Natural killer cell (primary cell): ENCODE measurements at regions not wholly inside any gene's neighbourhood (a gene's known extent, or its start where the extent isn't known, plus 50 kb on each side); places are given as distances from the start of the nearest gene placed in this dataset.
A peak's percentile ranks its signal among the peaks of the same experiment; 100 is the strongest.
"Not testable (repeated sequence)": the region's sequence is repeated elsewhere in the genome, so short reads cannot be mapped to it uniquely, and the experiment has no call there.

Experiments used
- ATAC-seq, 3 donors: fragments of 150-1000 bp in 2 of 3; fragments of 200-7000 bp in 1 of 3; cut with Tn5 transposase; 1 replicate in 1 of 3; 2 replicates in 2 of 3; pipeline ENCODE4 v1.10.0; 2021; ENCODE audit warnings: mild to moderate bottlenecking in 2 of 3, moderate library complexity in 2 of 3
- DNase-seq, 2 donors: peaks; one replicate each; pipeline versions ENCODE4 v3.0.0 to v3.0.0-alpha.2; 2013 to 2021; ENCODE audit warnings: mixed read lengths in 1 of 2
- H3K27ac ChIP-seq: one replicate; pipeline ENCODE4 v1.5.1; 2013; ENCODE audit warnings: mild to moderate bottlenecking, low read length
- H3K27me3 ChIP-seq: one replicate; pipeline ENCODE4 v1.6.1; 2013; ENCODE audit warnings: low read length; ENCODE audit not compliant: control insufficient read depth, insufficient read depth
- H3K36me3 ChIP-seq: one replicate; pipeline ENCODE4 v1.6.1; 2013; ENCODE audit warnings: low read length; ENCODE audit not compliant: control insufficient read depth, insufficient read depth
- H3K4me1 ChIP-seq: one replicate; pipeline ENCODE4 v1.6.1; 2013; ENCODE audit warnings: low read length; ENCODE audit not compliant: control insufficient read depth, insufficient read depth
- H3K4me3 ChIP-seq: one replicate; pipeline ENCODE4 v1.5.1; 2013; ENCODE audit warnings: low read length
- H3K9me3 ChIP-seq: one replicate; pipeline ENCODE4 v1.6.1; 2013; ENCODE audit warnings: low read length; ENCODE audit not compliant: control insufficient read depth, insufficient read depth
- H3K27ac Mint-ChIP-seq, 2 donors: one replicate each; pipeline ENCODE4 v1.8.0; 2022; ENCODE audit warnings: mild to moderate bottlenecking in 2 of 2, mixed read lengths in 2 of 2, moderate library complexity in 1 of 2
- H3K27me3 Mint-ChIP-seq, 2 donors: one replicate each; pipeline ENCODE4 v1.8.0; 2022; ENCODE audit warnings: low read depth in 2 of 2, mixed read lengths in 2 of 2
- H3K36me3 Mint-ChIP-seq: one replicate; pipeline ENCODE4 v1.8.0; 2022; ENCODE audit warnings: mixed read lengths
- H3K4me1 Mint-ChIP-seq, 2 donors: one replicate each; pipeline ENCODE4 v1.8.0; 2022; ENCODE audit warnings: mixed read lengths in 2 of 2
- H3K4me3 Mint-ChIP-seq: one replicate; pipeline ENCODE4 v1.8.0; 2022; ENCODE audit warnings: mild to moderate bottlenecking, moderate library complexity, mixed read lengths
- H3K9me3 Mint-ChIP-seq, 2 donors: one replicate each; pipeline ENCODE4 v1.8.0; 2022; ENCODE audit warnings: mixed read lengths in 2 of 2
- WGBS: methylation state at CpG from one replicate; pipeline ENCODE4 v1.1.7; 2013; ENCODE audit warnings: missing lambda C conversion rate; ENCODE audit not compliant: insufficient coverage; 5-methylcytosine and 5-hydroxymethylcytosine counted together
- intact Hi-C: fragments of 100-400 bp; cut with micrococcal nuclease; formaldehyde crosslinking; loops from one replicate; pipeline ENCODE4 v1.14.2; 2022
- TF ChIP-seq, protein P1 (sequence below): fragments of 200-600 bp; IDR thresholded peaks from one replicate; pipeline ENCODE4 v1.8.0; 2022; ENCODE audit warnings: antibody characterized with exemption

DNA sequence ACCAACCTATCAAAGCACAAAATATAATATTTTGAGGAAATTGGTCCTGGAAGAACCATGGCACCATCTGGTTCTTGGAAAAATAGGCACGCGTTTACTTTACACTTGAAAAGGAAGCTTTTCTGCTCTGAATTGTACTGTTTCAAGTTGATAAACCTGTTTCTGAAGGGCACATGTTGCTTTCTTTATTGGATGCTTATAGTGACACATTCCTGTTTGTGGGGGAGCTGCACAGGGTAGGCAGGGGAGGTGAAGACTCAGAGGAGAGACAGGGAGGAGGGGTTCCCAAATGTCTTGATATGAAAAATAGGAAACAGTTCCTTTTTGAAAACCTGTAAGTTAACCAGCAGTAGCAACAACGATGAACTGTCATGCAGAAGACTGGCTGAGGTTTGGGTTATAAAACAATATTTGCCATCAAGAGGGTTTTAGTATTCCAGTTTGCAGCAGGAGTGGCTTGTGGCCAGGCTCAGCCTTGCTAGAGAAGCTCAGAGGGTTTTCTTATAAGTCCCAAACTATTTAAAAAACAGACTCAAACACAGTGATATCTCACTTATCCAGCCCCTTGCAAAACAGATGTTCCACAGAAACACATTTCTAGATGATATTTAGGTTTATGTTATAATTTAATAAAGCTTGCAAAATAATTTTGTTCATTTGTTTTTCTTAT is 127.0 kb upstream of the MROH9 start:
- Histone ChIP-seq H3K4me1 (no peaks in the 10 kb centered on the region), H3K27ac (no peak overlapping the region), H3K36me3 (no peaks in the 10 kb centered on the region), H3K4me3 (no peak overlapping the region), H3K9me3 (no peaks in the 10 kb centered on the region), H3K27me3 (no peaks in the 10 kb centered on the region)
- no peaks in the 10 kb centered on the region for H3K36me3 Mint-ChIP-seq
- H3K4me1 Mint-ChIP-seq = no peaks in the 10 kb centered on the region
- no peak overlapping the region for H3K4me3 Mint-ChIP-seq
- WGBS = 79% methylated on average over 3 of the region's 3 CpGs
- no peak overlapping the region for H3K27ac Mint-ChIP-seq
- TF ChIP-seq, protein P1, sequence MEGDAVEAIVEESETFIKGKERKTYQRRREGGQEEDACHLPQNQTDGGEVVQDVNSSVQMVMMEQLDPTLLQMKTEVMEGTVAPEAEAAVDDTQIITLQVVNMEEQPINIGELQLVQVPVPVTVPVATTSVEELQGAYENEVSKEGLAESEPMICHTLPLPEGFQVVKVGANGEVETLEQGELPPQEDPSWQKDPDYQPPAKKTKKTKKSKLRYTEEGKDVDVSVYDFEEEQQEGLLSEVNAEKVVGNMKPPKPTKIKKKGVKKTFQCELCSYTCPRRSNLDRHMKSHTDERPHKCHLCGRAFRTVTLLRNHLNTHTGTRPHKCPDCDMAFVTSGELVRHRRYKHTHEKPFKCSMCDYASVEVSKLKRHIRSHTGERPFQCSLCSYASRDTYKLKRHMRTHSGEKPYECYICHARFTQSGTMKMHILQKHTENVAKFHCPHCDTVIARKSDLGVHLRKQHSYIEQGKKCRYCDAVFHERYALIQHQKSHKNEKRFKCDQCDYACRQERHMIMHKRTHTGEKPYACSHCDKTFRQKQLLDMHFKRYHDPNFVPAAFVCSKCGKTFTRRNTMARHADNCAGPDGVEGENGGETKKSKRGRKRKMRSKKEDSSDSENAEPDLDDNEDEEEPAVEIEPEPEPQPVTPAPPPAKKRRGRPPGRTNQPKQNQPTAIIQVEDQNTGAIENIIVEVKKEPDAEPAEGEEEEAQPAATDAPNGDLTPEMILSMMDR = no peak
- ATAC-seq (no peak), DNase-seq (no peak)
- intact Hi-C loops = no loop called here
- H3K9me3 Mint-ChIP-seq = peaks cover 4 to 5% of the 10 kb centered on the region in 2 donors
- no peaks in the 10 kb centered on the region for H3K27me3 Mint-ChIP-seq

- ATAC-seq, H3K4me3 Mint-ChIP-seq, H3K9me3 ChIP-seq, H3K9me3 Mint-ChIP-seq, intact Hi-C loops, H3K4me1 ChIP-seq, DNase-seq, H3K36me3 Mint-ChIP-seq, H3K4me1 Mint-ChIP-seq, H3K27me3 Mint-ChIP-seq, H3K36me3 ChIP-seq, H3K27me3 ChIP-seq, H3K27ac ChIP-seq, H3K27ac Mint-ChIP-seq, H3K4me3 ChIP-seq: not testable (repeated sequence)
- WGBS = 86% methylated on average over 7 of the region's 7 CpGs
Measured at GRCh38 chr1:170811013-170811412, 124.3 kb upstream of the MROH9 start.

- Mint-ChIP-seq H3K4me3 (peak overlapping the region; percentile 21), H3K27ac (no peak overlapping the region), H3K4me1 (no peaks in the 10 kb centered on the region), H3K9me3 (peaks cover 0 to 2% of the 10 kb centered on the region in 2 donors), H3K36me3 (no peaks in the 10 kb centered on the region), H3K27me3 (no peaks in the 10 kb centered on the region)
- intact Hi-C loops = no loop called here
- Histone ChIP-seq H3K4me1 (no peaks in the 10 kb centered on the region), H3K27me3 (no peaks in the 10 kb centered on the region), H3K4me3 (no peak overlapping the region), H3K9me3 (no peaks in the 10 kb centered on the region), H3K27ac (no peak overlapping the region), H3K36me3 (no peaks in the 10 kb centered on the region)
- TF ChIP-seq, protein P1 = no peak
- ATAC-seq (no peak), DNase-seq (no peak)
- WGBS = no CpG with 5 or more reads among the region's 2 CpGs
Measured at GRCh38 chr1:170819781-170820180, 115.6 kb upstream of the MROH9 start.

DNA sequence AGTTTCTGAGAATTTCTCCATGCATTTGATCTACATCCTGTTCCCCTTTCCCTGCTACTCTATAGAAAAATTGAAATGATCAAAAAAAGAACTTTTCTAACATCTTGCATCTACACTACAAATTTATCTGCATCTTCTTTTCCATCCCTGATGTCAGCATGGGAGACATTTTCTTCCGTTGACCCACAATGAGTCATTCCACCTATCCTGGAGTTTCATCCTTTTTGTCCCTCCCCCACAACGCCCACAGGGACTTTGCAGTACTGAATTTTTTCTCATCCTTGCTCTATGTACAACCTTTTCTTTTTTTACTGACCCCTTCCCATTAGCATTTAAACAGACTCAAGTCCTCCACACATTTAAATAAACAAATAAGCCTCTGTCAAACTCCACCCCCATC is 112.2 kb upstream of the MROH9 start:
- ATAC-seq (no peak), DNase-seq (no peak)
- Mint-ChIP-seq H3K27me3 (peaks cover 0 to 4% of the 10 kb centered on the region in 2 donors), H3K9me3 (peaks cover 3 to 5% of the 10 kb centered on the region in 2 donors), H3K27ac (no peak overlapping the region), H3K4me1 (no peaks in the 10 kb centered on the region), H3K36me3 (no peaks in the 10 kb centered on the region), H3K4me3 (no peak overlapping the region)
- Histone ChIP-seq H3K4me3 (no peak overlapping the region), H3K9me3 (no peaks in the 10 kb centered on the region), H3K36me3 (no peaks in the 10 kb centered on the region), H3K27me3 (no peaks in the 10 kb centered on the region), H3K4me1 (no peaks in the 10 kb centered on the region), H3K27ac (no peak overlapping the region)
- WGBS = 76% methylated on average over 2 of the region's 2 CpGs
- intact Hi-C loops = no loop called here
- TF ChIP-seq, protein P1 = no peak
